Loucy (cell line): ENCODE measurements at regions not wholly inside any gene's neighbourhood (a gene's known extent, or its start where the extent isn't known, plus 50 kb on each side); places are given as distances from the start of the nearest gene placed in this dataset.
"Not testable (repeated sequence)": the region's sequence is repeated elsewhere in the genome, so short reads cannot be mapped to it uniquely, and the experiment has no call there.

Experiments
- H2AFZ ChIP-seq: fragments of 200-600 bp; sonication (generic); 2 replicates; pipeline ENCODE4 v1.6.0; 2016; ENCODE audit warnings: antibody characterized with exemption, mild to moderate bottlenecking, low read length, moderate library complexity
- H3F3A ChIP-seq: fragments of 200-600 bp; 2 replicates; pipeline ENCODE4 v1.6.0; 2016; ENCODE audit warnings: antibody characterized with exemption, low read depth, mild to moderate bottlenecking
- H3K27me3 ChIP-seq: fragments of 200-600 bp; sonication (generic); 2 replicates; pipeline ENCODE4 v1.6.1; 2014; ENCODE audit warnings: low read length, mild to moderate bottlenecking; ENCODE audit not compliant: insufficient read depth, poor library complexity, severe bottlenecking
- H3K36me3 ChIP-seq: fragments of 200-600 bp; sonication (generic); 2 replicates; pipeline ENCODE4 v1.6.1; 2016; ENCODE audit warnings: low read length; ENCODE audit not compliant: insufficient read depth
- H3K4me1 ChIP-seq: fragments of 200-600 bp; sonication (generic); 2 replicates; pipeline ENCODE4 v1.5.1; 2014; ENCODE audit warnings: low read length, mild to moderate bottlenecking; ENCODE audit not compliant: insufficient read depth, poor library complexity, severe bottlenecking
- H3K4me2 ChIP-seq: fragments of 200-600 bp; sonication (generic); 2 replicates; pipeline ENCODE4 v1.6.0; 2014; ENCODE audit warnings: antibody characterized with exemption, low read length, low read depth, mild to moderate bottlenecking; ENCODE audit not compliant: poor library complexity, severe bottlenecking
- H3K4me3 ChIP-seq: fragments of 200-600 bp; sonication (generic); 2 replicates; pipeline ENCODE4 v1.5.1; 2014; ENCODE audit warnings: low read length, mild to moderate bottlenecking, mixed read lengths; ENCODE audit not compliant: poor library complexity, severe bottlenecking
- H3K79me2 ChIP-seq: fragments of 200-600 bp; sonication (generic); 2 replicates; pipeline ENCODE4 v1.6.1; 2014; ENCODE audit warnings: low read length; ENCODE audit not compliant: insufficient read depth
- H3K9ac ChIP-seq: fragments of 200-600 bp; sonication (generic); 2 replicates; pipeline ENCODE4 v1.6.0; 2014; ENCODE audit warnings: mild to moderate bottlenecking, low read depth, low read length, moderate library complexity; ENCODE audit not compliant: poor library complexity, severe bottlenecking
- H3K9me2 ChIP-seq: fragments of 200-600 bp; sonication (generic); replicated peaks from 2 replicates; pipeline ENCODE4 v1.6.1; 2016; ENCODE audit warnings: low read depth, low read length, mixed read lengths
- H3K9me3 ChIP-seq: fragments of 200-600 bp; sonication (generic); 2 replicates; pipeline ENCODE4 v1.6.1; 2014; ENCODE audit warnings: mild to moderate bottlenecking, antibody characterized with exemption, low read length, low read depth; ENCODE audit not compliant: insufficient read depth
- H4K20me1 ChIP-seq: fragments of 200-600 bp; sonication (generic); 2 replicates; pipeline ENCODE4 v1.6.0; 2014; ENCODE audit warnings: antibody characterized with exemption, low read length, mild to moderate bottlenecking; ENCODE audit not compliant: insufficient read depth, poor library complexity, severe bottlenecking
- EZH2phosphoT487 ChIP-seq: fragments of 200-600 bp; IDR thresholded peaks from 2 replicates; pipeline ENCODE4 v1.6.1; 2018; ENCODE audit warnings: antibody characterized with exemption, mild to moderate bottlenecking, moderate library complexity, borderline replicate concordance
- TF ChIP-seq, protein P1 (sequence below): fragments of 200-600 bp; sonication (generic); conservative IDR thresholded peaks from 2 replicates; pipeline ENCODE4 v1.5.1; 2014; ENCODE audit warnings: mild to moderate bottlenecking, antibody characterized with exemption, low read length

DNA sequence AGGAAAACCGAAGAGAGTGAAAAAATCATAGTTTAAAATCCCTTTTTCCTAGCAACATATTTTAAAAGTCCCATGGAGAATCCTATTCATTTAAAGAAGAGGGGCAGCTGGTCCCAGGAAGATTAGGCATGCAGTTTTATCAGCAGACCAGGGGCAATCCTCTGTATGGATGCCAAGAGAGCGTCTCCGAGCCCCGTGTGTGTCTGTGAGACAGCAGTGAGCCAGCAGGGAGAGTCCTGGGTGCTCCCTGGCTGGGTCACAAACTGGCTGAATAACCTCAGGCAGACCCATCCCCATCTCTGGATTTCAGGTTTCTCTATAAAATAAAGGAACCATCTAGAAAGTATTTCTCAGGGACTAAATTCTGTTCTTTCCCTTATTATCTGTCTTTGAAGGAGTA, 128.2 kb upstream of the RIOK3 start:
- H3K36me3 ChIP-seq = no peaks in the 10 kb centered on the region
- TF ChIP-seq EZH2phosphoT487 = no peak
- TF ChIP-seq, protein P1, sequence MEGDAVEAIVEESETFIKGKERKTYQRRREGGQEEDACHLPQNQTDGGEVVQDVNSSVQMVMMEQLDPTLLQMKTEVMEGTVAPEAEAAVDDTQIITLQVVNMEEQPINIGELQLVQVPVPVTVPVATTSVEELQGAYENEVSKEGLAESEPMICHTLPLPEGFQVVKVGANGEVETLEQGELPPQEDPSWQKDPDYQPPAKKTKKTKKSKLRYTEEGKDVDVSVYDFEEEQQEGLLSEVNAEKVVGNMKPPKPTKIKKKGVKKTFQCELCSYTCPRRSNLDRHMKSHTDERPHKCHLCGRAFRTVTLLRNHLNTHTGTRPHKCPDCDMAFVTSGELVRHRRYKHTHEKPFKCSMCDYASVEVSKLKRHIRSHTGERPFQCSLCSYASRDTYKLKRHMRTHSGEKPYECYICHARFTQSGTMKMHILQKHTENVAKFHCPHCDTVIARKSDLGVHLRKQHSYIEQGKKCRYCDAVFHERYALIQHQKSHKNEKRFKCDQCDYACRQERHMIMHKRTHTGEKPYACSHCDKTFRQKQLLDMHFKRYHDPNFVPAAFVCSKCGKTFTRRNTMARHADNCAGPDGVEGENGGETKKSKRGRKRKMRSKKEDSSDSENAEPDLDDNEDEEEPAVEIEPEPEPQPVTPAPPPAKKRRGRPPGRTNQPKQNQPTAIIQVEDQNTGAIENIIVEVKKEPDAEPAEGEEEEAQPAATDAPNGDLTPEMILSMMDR = no peak
- H3K4me3 ChIP-seq = no peak overlapping the region
- no peak overlapping the region for H3K4me2 ChIP-seq
- H3K9ac ChIP-seq = no peak overlapping the region
- H3K9me3 ChIP-seq = no peaks in the 10 kb centered on the region
- no peaks in the 10 kb centered on the region for H3K9me2 ChIP-seq
- H3K27me3 ChIP-seq = no peaks in the 10 kb centered on the region
- H3F3A ChIP-seq = no peaks in the 10 kb centered on the region
- H3K79me2 ChIP-seq = no peaks in the 10 kb centered on the region
- H3K4me1 ChIP-seq = peaks cover 13% of the 10 kb centered on the region
- no peak overlapping the region for H2AFZ ChIP-seq
- no peaks in the 10 kb centered on the region for H4K20me1 ChIP-seq

DNA sequence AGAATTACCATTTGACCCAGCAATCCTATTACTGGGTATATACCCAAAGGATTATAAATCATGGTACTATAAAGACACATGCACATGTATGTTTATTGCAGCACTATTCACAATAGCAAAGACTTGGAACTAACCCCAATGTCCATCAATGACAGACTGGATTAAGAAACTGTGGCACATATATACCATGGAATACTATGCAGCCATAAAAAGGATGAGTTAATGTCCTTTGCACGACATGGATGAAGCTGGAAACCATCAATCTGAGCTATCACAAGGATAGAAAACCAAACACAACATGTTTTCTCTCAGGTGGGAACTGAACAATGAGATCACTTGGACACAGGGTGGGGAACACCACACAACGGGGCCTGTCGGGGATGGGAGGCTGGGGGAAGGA, 123.4 kb upstream of the RIOK3 start:
- not testable (repeated sequence) for H4K20me1 ChIP-seq, H3K36me3 ChIP-seq, H3K9me3 ChIP-seq, H3K4me3 ChIP-seq, H3K9me2 ChIP-seq, H3K79me2 ChIP-seq, H3F3A ChIP-seq, H3K4me1 ChIP-seq, H3K9ac ChIP-seq, H2AFZ ChIP-seq, H3K4me2 ChIP-seq, H3K27me3 ChIP-seq

DNA sequence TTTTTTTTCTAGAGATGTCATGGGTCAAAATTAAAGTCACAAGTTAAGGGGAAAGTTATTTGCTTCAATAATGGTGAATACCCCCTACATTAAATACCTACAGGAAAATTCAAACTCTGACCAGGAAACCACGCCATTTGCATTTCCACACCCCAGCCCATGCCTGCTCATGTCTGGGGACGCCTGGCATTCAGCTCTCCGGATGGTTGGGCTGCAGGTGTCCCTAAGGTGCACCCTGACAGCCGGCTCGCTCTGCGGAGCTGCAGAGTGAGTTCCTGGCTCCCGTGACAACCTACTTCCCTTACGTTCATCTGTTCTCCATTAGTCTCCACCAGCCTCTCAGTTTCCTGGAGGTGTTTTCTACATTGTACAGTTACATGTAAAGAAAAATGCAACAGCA, 122.7 kb upstream of the RIOK3 start:
- Histone ChIP-seq H2AFZ (no peak overlapping the region), H3K4me1 (no peaks in the 10 kb centered on the region), H3K27me3 (no peaks in the 10 kb centered on the region), H3K4me2 (no peak overlapping the region), H4K20me1 (no peaks in the 10 kb centered on the region), H3K9me2 (no peaks in the 10 kb centered on the region), H3K36me3 (no peaks in the 10 kb centered on the region), H3K4me3 (no peak overlapping the region), H3K79me2 (no peaks in the 10 kb centered on the region), H3K9ac (no peak overlapping the region), H3K9me3 (no peaks in the 10 kb centered on the region), H3F3A (no peaks in the 10 kb centered on the region)
- TF ChIP-seq, protein P1 = no peak
- TF ChIP-seq EZH2phosphoT487 = no peak

DNA sequence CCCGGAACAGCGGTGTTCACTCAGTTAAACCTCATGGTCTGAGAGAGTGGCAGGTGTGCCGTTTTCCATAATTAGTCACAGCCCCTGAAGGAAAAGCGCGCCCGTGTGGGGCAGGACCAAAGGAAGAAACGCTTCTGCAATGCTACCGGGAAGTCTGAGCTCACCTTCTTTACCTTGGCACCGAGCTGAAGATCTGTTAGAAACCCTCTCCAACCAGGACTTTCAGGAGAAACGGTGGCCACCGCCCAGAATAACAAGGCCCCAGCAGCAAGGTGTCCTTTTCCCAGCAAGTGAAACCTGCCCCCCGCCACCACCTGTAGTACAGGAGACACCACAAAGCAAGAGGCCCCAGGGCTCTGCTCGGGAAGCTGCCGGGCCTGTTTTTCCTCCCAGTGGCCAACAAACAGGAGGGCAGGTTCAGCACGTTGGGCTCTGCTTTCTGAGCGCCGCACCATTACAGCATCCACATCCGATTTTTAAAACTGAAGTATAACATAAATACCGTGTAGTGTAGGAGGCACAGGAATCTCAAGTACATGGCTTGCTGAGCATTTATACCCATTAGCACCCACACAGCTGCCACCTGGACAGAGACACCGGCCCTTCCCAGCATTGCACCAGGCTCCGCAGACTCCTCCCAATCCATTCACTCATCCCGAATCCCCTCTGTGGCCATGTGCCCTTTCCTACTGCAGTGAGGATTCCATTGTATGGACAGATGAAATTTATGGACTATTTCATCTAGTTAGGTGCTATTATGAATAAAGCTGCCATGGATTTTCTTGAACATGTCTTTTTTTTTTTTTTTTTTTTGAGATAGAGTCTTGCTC, 121.8 kb upstream of the RIOK3 start:
- H4K20me1 ChIP-seq = no peaks in the 10 kb centered on the region
- no peaks in the 10 kb centered on the region for H3K9me3 ChIP-seq
- no peak overlapping the region for H2AFZ ChIP-seq
- no peak overlapping the region for H3K4me3 ChIP-seq
- no peaks in the 10 kb centered on the region for H3K36me3 ChIP-seq
- no peaks in the 10 kb centered on the region for H3K27me3 ChIP-seq
- H3F3A ChIP-seq = no peaks in the 10 kb centered on the region
- H3K4me2 ChIP-seq = no peak overlapping the region
- no peaks in the 10 kb centered on the region for H3K9me2 ChIP-seq
- no peak overlapping the region for H3K9ac ChIP-seq
- TF ChIP-seq, protein P1 = no peak
- TF ChIP-seq EZH2phosphoT487 = no peak
- H3K79me2 ChIP-seq = no peaks in the 10 kb centered on the region
- no peaks in the 10 kb centered on the region for H3K4me1 ChIP-seq
